Pulmonary artery endothelial cell (primary cell): ENCODE measurements at regions not wholly inside any gene's neighbourhood (a gene's known extent, or its start where the extent isn't known, plus 50 kb on each side); places are given as distances from the start of the nearest gene placed in this dataset.
"Not testable (repeated sequence)": the region's sequence is repeated elsewhere in the genome, so short reads cannot be mapped to it uniquely, and the experiment has no call there.

ENCODE experiments used
- DNase-seq: peaks from one replicate; pipeline ENCODE4 v3.0.0-alpha.2; 2011; ENCODE audit warnings: low read depth, low spot score

GRCh38 chr7:69527706-69528105 lies 70.6 kb upstream of the AUTS2 start:
- no peak for DNase-seq

- DNase-seq: no peak
These were observed 67.2 kb upstream of the AUTS2 start for GRCh38 chr7:69531050-69531449.

- DNase-seq: no peak
These were observed 63.7 kb upstream of the AUTS2 start for GRCh38 chr7:69534461-69535041.

- DNase-seq: no peak
These were observed 60.6 kb upstream of the AUTS2 start for GRCh38 chr7:69537691-69538090.

GRCh38 chr7:69539531-69539930 lies 58.7 kb upstream of the AUTS2 start:
- DNase-seq: no peak

- no peak for DNase-seq
These were observed 58.0 kb upstream of the AUTS2 start for GRCh38 chr7:69540287-69540686.

GRCh38 chr7:69541779-69542432 lies 56.4 kb upstream of the AUTS2 start:
- not testable (repeated sequence) for DNase-seq

GRCh38 chr7:69545175-69545574 lies 53.1 kb upstream of the AUTS2 start:
- DNase-seq: no peak
